Breast epithelium (tissue), 4 donors: ENCODE measurements at regions not wholly inside any gene's neighbourhood (a gene's known extent, or its start where the extent isn't known, plus 50 kb on each side); places are given as distances from the start of the nearest gene placed in this dataset.

Source experiments
- DNase-seq, 2 donors: peaks; one replicate each; pipeline ENCODE4 v3.0.0-alpha.2; 2019; ENCODE audit warnings: low spot score in 2 of 2
- H3K27ac ChIP-seq, 2 donors: fragments of 200-600 bp; sonication (generic) in 1 of 2; one replicate each; pipeline ENCODE4 v1.5.1; 2016 to 2019; ENCODE audit warnings: mild to moderate bottlenecking in 1 of 2
- H3K27me3 ChIP-seq, 2 donors: fragments of 200-600 bp; sonication (generic) in 1 of 2; one replicate each; pipeline versions ENCODE4 v1.5.1 to v1.6.0; 2017 to 2019; ENCODE audit warnings: control low read depth in 1 of 2, mild to moderate bottlenecking in 1 of 2
- H3K36me3 ChIP-seq: fragments of 200-600 bp; one replicate; pipeline ENCODE4 v1.5.1; 2019
- H3K4me1 ChIP-seq, 2 donors: fragments of 200-600 bp; sonication (generic); one replicate each; pipeline ENCODE4 v1.5.1; 2016 to 2019; ENCODE audit warnings: control low read depth in 1 of 2
- H3K4me3 ChIP-seq, 3 donors: fragments of 200-600 bp; sonication (generic); 1 replicate in 2 of 3; 2 replicates in 1 of 3; pipeline ENCODE4 v1.5.1; 2016 to 2019; ENCODE audit warnings: mild to moderate bottlenecking in 3 of 3, moderate library complexity in 2 of 3
- H3K9me3 ChIP-seq, 2 donors: fragments of 200-600 bp; sonication (generic) in 1 of 2; one replicate each; pipeline ENCODE4 v1.5.1; 2016 to 2019; ENCODE audit warnings: control low read depth in 1 of 2
- CTCF ChIP-seq, 3 donors: fragments of 450-650 bp; IDR thresholded peaks; one replicate each; pipeline ENCODE4 v1.5.1; 2016 to 2017; ENCODE audit warnings: antibody characterized with exemption in 3 of 3, mild to moderate bottlenecking in 3 of 3, moderate library complexity in 3 of 3
- POLR2A ChIP-seq: fragments of 450-650 bp; IDR thresholded peaks from one replicate; pipeline ENCODE4 v1.6.1; 2016; ENCODE audit warnings: antibody characterized with exemption, mild to moderate bottlenecking, moderate library complexity
- POLR2AphosphoS5 ChIP-seq, 3 donors: sonication (generic); formaldehyde crosslinking; IDR thresholded peaks; one replicate each; pipeline ENCODE4 v1.6.1; 2017; ENCODE audit warnings: antibody characterized with exemption in 3 of 3
- intact Hi-C: fragments of 100-400 bp; cut with DNase I; formaldehyde crosslinking; loops from one replicate; pipeline ENCODE4 v1.15.1; 2023; ENCODE audit warnings: low total_unique reads

- DNase-seq, result no peak
- no peaks in the 10 kb centered on the region for H3K27me3 ChIP-seq
- H3K4me3 ChIP-seq, result no peak overlapping the region
- H3K9me3 ChIP-seq, result no peaks in the 10 kb centered on the region
- TF ChIP-seq POLR2AphosphoS5 (IDR thresholded peaks at IDR 0.05) (no peak), CTCF (IDR thresholded peaks at IDR 0.05) (no peak), POLR2A (no peak)
- no peaks in the 10 kb centered on the region for H3K36me3 ChIP-seq
- intact Hi-C loops, result no loop called here
- no peaks in the 10 kb centered on the region for H3K4me1 ChIP-seq
- no peak overlapping the region for H3K27ac ChIP-seq
Observed at GRCh38 chr3:146892041-146892440, 286.9 kb upstream of the PLSCR5 start.

GRCh38 chr3:146889626-146890025, 284.5 kb upstream of the PLSCR5 start:
- no peak for DNase-seq
- no peak for TF ChIP-seq POLR2AphosphoS5 (IDR thresholded peaks at IDR 0.05)
- TF ChIP-seq CTCF (IDR thresholded peaks at IDR 0.05), result no peak
- TF ChIP-seq POLR2A, result no peak
- Histone ChIP-seq H3K4me1 (no peaks in the 10 kb centered on the region), H3K9me3 (no peaks in the 10 kb centered on the region), H3K36me3 (no peaks in the 10 kb centered on the region), H3K4me3 (no peak overlapping the region), H3K27ac (no peak overlapping the region), H3K27me3 (no peaks in the 10 kb centered on the region)
- intact Hi-C loops, result no loop called here

- TF ChIP-seq POLR2AphosphoS5 (IDR thresholded peaks at IDR 0.05) (no peak), CTCF (IDR thresholded peaks at IDR 0.05) (no peak), POLR2A (no peak)
- Histone ChIP-seq H3K36me3 (no peaks in the 10 kb centered on the region), H3K4me3 (no peak overlapping the region), H3K9me3 (no peaks in the 10 kb centered on the region), H3K27ac (no peak overlapping the region), H3K27me3 (no peaks in the 10 kb centered on the region), H3K4me1 (no peaks in the 10 kb centered on the region)
- intact Hi-C loops, result no loop called here
- no peak for DNase-seq
Observed at GRCh38 chr3:146888176-146888575, 283.0 kb upstream of the PLSCR5 start.

DNA sequence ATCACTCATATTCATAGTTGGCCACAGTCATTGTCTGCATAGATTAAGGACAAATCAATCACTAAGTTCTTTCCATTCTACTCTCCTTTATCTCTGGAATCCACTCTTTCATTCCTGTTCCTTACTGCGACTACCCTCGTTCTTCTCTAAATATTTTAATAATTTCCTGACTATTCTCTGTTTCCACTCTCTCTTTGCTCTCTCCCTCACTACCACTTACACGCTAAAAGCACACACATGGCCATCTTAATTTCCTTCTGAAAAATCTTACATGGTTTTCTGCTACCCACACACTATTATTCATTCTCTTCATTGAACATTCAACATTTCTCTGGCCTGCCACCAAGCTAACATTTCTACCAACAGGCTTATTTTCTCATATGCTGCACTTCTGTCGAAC, 279.6 kb upstream of the PLSCR5 start:
- H3K9me3 ChIP-seq, result no peaks in the 10 kb centered on the region
- TF ChIP-seq POLR2A, result no peak
- TF ChIP-seq POLR2AphosphoS5 (IDR thresholded peaks at IDR 0.05), result no peak
- no peak for TF ChIP-seq CTCF (IDR thresholded peaks at IDR 0.05)
- H3K4me3 ChIP-seq, result no peak overlapping the region
- no peaks in the 10 kb centered on the region for H3K4me1 ChIP-seq
- no peaks in the 10 kb centered on the region for H3K27me3 ChIP-seq
- intact Hi-C loops, result no loop called here
- no peaks in the 10 kb centered on the region for H3K36me3 ChIP-seq
- no peak for DNase-seq
- H3K27ac ChIP-seq, result no peak overlapping the region

DNA sequence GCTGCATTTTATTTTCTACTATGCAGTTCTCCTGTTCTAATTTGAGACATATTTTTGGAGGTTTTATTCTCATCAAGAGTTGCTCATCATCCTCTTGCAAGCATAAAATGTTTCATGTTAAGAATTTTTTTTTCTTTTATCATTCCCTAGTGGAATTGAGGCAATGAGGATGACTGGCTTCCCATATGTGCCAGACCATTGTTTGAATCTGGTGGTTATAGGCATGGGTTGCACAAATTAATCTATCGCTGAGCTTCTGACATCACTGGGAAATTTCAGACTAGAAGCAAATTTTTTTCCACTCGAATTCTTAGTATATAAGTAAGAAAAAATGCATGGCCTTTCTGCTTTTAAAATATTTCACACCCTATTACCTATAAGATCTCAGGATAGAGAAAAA, 279.1 kb upstream of the PLSCR5 start:
- Histone ChIP-seq H3K9me3 (no peaks in the 10 kb centered on the region), H3K27me3 (no peaks in the 10 kb centered on the region), H3K36me3 (no peaks in the 10 kb centered on the region), H3K4me1 (no peaks in the 10 kb centered on the region), H3K4me3 (no peak overlapping the region), H3K27ac (no peak overlapping the region)
- TF ChIP-seq CTCF (IDR thresholded peaks at IDR 0.05) (no peak), POLR2AphosphoS5 (IDR thresholded peaks at IDR 0.05) (no peak), POLR2A (no peak)
- no peak for DNase-seq
- intact Hi-C loops, result no loop called here
